ENCODE measurements at regions not wholly inside any gene's neighbourhood (a gene's known extent, or its start where the extent isn't known, plus 50 kb on each side); places are given as distances from the start of the nearest gene placed in this dataset.

- TF ChIP-seq CTCF (IDR thresholded peaks at IDR 0.05; ENCODE audit: low read depth, low read length, missing input control) (no peak), HNF4A (conservative IDR thresholded peaks at IDR 0.05) (no peak), MAX (IDR thresholded peaks at IDR 0.05) (no peak), GABPA (IDR thresholded peaks at IDR 0.05 in 1 of 2, conservative IDR thresholded peaks at IDR 0.05 in 1 of 2) (no peak), ATF3 (IDR thresholded peaks at IDR 0.05) (no peak), RAD21 (IDR thresholded peaks at IDR 0.05) (no peak), JUND (IDR thresholded peaks at IDR 0.05) (no peak), SP1 (IDR thresholded peaks at IDR 0.05) (no peak), EGR1 (IDR thresholded peaks at IDR 0.05; ENCODE audit: low read depth in 2 of 2) (no peak)
These were observed 157.4 kb downstream of the DHRS2 start for GRCh38 chr14:23793532-23793931.

All from liver (tissue), 3 donors.